ENCODE measurements at regions not wholly inside any gene's neighbourhood (a gene's known extent, or its start where the extent isn't known, plus 50 kb on each side); places are given as distances from the start of the nearest gene placed in this dataset.

GRCh38 chr9:106296426-106296825 is 566.5 kb upstream of the ZNF462 start:
- TF ChIP-seq, protein P1, sequence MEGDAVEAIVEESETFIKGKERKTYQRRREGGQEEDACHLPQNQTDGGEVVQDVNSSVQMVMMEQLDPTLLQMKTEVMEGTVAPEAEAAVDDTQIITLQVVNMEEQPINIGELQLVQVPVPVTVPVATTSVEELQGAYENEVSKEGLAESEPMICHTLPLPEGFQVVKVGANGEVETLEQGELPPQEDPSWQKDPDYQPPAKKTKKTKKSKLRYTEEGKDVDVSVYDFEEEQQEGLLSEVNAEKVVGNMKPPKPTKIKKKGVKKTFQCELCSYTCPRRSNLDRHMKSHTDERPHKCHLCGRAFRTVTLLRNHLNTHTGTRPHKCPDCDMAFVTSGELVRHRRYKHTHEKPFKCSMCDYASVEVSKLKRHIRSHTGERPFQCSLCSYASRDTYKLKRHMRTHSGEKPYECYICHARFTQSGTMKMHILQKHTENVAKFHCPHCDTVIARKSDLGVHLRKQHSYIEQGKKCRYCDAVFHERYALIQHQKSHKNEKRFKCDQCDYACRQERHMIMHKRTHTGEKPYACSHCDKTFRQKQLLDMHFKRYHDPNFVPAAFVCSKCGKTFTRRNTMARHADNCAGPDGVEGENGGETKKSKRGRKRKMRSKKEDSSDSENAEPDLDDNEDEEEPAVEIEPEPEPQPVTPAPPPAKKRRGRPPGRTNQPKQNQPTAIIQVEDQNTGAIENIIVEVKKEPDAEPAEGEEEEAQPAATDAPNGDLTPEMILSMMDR (IDR thresholded peaks at IDR 0.05) = no peak
- no peak for TF ChIP-seq POLR2AphosphoS5 (IDR thresholded peaks at IDR 0.05)
